GM23338 (cell line): ENCODE measurements at regions not wholly inside any gene's neighbourhood (a gene's known extent, or its start where the extent isn't known, plus 50 kb on each side); places are given as distances from the start of the nearest gene placed in this dataset.

Experiments
- ATAC-seq: fragments of 200-7000 bp; cut with Tn5 transposase; 3 replicates; pipeline ENCODE4 v1.9.1; 2020
- DNase-seq: peaks from one replicate; pipeline ENCODE4 v3.0.0-alpha.2; 2015; ENCODE audit warnings: low spot score
- H2AFZ ChIP-seq: fragments of 200-600 bp; sonication (generic); 2 replicates; pipeline ENCODE4 v1.8.0; 2016; ENCODE audit warnings: antibody characterized with exemption, mild to moderate bottlenecking, moderate library complexity
- H3F3A ChIP-seq: fragments of 200-600 bp; sonication (generic); replicated peaks from 2 replicates; pipeline ENCODE4 v1.8.0; 2017; ENCODE audit warnings: antibody characterized with exemption, mixed run types, low read depth
- H3K27ac ChIP-seq: fragments of 200-600 bp; sonication (generic); 2 replicates; pipeline ENCODE4 v1.6.1; 2016; ENCODE audit warnings: low read depth
- H3K27me3 ChIP-seq: fragments of 200-600 bp; sonication (generic); 2 replicates; pipeline ENCODE4 v1.8.0; 2016; ENCODE audit warnings: mild to moderate bottlenecking, mixed run types, moderate library complexity; ENCODE audit not compliant: insufficient read depth
- H3K36me3 ChIP-seq: fragments of 200-600 bp; sonication (generic); 2 replicates; pipeline ENCODE4 v1.8.0; 2016; ENCODE audit warnings: mild to moderate bottlenecking; ENCODE audit not compliant: insufficient read depth
- H3K4me1 ChIP-seq: fragments of 200-600 bp; sonication (generic); 2 replicates; pipeline ENCODE4 v1.8.0; 2016; ENCODE audit warnings: mild to moderate bottlenecking, moderate library complexity; ENCODE audit not compliant: insufficient read depth
- H3K4me2 ChIP-seq: fragments of 200-600 bp; sonication (generic); 2 replicates; pipeline ENCODE4 v1.7.1; 2017; ENCODE audit warnings: mixed run types
- H3K4me3 ChIP-seq: fragments of 200-600 bp; sonication (generic); 2 replicates; pipeline ENCODE4 v1.6.1; 2016; ENCODE audit warnings: mixed run types
- H3K79me2 ChIP-seq: fragments of 200-600 bp; sonication (generic); replicated peaks from 2 replicates; pipeline ENCODE4 v1.8.0; 2017; ENCODE audit warnings: mild to moderate bottlenecking; ENCODE audit not compliant: insufficient read depth
- H3K9me2 ChIP-seq: fragments of 200-600 bp; sonication (generic); 2 replicates; pipeline ENCODE4 v1.8.0; 2017; ENCODE audit not compliant: insufficient read depth
- H4K20me1 ChIP-seq: fragments of 200-600 bp; sonication (generic); replicated peaks from 2 replicates; pipeline ENCODE4 v1.8.0; 2017; ENCODE audit warnings: mild to moderate bottlenecking; ENCODE audit not compliant: insufficient read depth
- H3K27ac Mint-ChIP-seq: 2 replicates; pipeline ENCODE4 v1.8.0; 2020; ENCODE audit warnings: inconsistent platforms, mild to moderate bottlenecking, moderate library complexity, mixed read lengths
- H3K27me3 Mint-ChIP-seq: 3 replicates; pipeline ENCODE4 v1.8.0; 2022; ENCODE audit warnings: low read depth, mild to moderate bottlenecking, moderate library complexity, mixed read lengths, inconsistent platforms; ENCODE audit not compliant: insufficient read depth, poor library complexity
- H3K36me3 Mint-ChIP-seq: 3 replicates; pipeline ENCODE4 v1.8.0; 2021; ENCODE audit warnings: low read depth, mild to moderate bottlenecking, inconsistent platforms, moderate library complexity, mixed read lengths
- H3K4me1 Mint-ChIP-seq: 3 replicates; pipeline ENCODE4 v1.8.0; 2020; ENCODE audit warnings: mild to moderate bottlenecking, inconsistent platforms, mixed read lengths
- H3K4me3 Mint-ChIP-seq: 3 replicates; pipeline ENCODE4 v1.8.0; 2021; ENCODE audit warnings: moderate library complexity, mild to moderate bottlenecking, inconsistent platforms, mixed read lengths
- H3K9me3 Mint-ChIP-seq: 3 replicates; pipeline ENCODE4 v1.8.0; 2020; ENCODE audit warnings: moderate library complexity, mild to moderate bottlenecking, inconsistent platforms, mixed read lengths
- CTCF ChIP-seq, 2 experiments: fragments of 200-600 bp in 1 of 2; sonication (generic) in 1 of 2; conservative IDR thresholded peaks; 2 replicates each; pipeline versions ENCODE4 v1.5.1 to v1.6.1; 2016 to 2017; ENCODE audit warnings: antibody characterized with exemption in 2 of 2, low read depth in 2 of 2, mild to moderate bottlenecking in 2 of 2, moderate library complexity in 1 of 2
- ETS1 ChIP-seq: IDR thresholded peaks from 2 replicates; pipeline ENCODE4 v1.6.1; 2016; ENCODE audit warnings: antibody characterized with exemption
- EZH2 ChIP-seq: fragments of 200-600 bp; sonication (generic); IDR thresholded peaks from one replicate; pipeline ENCODE4 v1.8.0; 2017; ENCODE audit warnings: antibody characterized with exemption, mild to moderate bottlenecking, low read depth; ENCODE audit not compliant: unreplicated experiment
- EZH2phosphoT487 ChIP-seq: fragments of 200-600 bp; sonication (generic); IDR thresholded peaks from one replicate; pipeline ENCODE4 v1.8.1; 2018; ENCODE audit warnings: antibody characterized with exemption; ENCODE audit not compliant: unreplicated experiment
- JUNB ChIP-seq: IDR thresholded peaks from one replicate; pipeline ENCODE4 v1.6.1; 2016; ENCODE audit warnings: antibody characterized with exemption; ENCODE audit not compliant: unreplicated experiment
- NANOG ChIP-seq: IDR thresholded peaks from 2 replicates; pipeline ENCODE4 v1.6.1; 2016; ENCODE audit warnings: antibody characterized with exemption, borderline replicate concordance
- POLR2AphosphoS5 ChIP-seq: IDR thresholded peaks from 2 replicates; pipeline ENCODE4 v1.6.1; 2016; ENCODE audit warnings: antibody characterized with exemption, low read depth
- STAT1 ChIP-seq: IDR thresholded peaks from one replicate; pipeline ENCODE4 v1.6.1; 2016; ENCODE audit warnings: antibody characterized with exemption; ENCODE audit not compliant: unreplicated experiment
- ZNF114 ChIP-seq: fragments of 250-450 bp; sonication (Bioruptor Pico); IDR thresholded peaks from 2 replicates; pipeline ENCODE4 v1.5.0; 2020; ENCODE audit warnings: mild to moderate bottlenecking, moderate library complexity
- ZNF331 ChIP-seq: fragments of 250-450 bp; sonication (Bioruptor Pico); IDR thresholded peaks from 2 replicates; pipeline ENCODE4 v1.5.0; 2020; ENCODE audit warnings: low read depth, mild to moderate bottlenecking, moderate library complexity
- ZNF462 ChIP-seq: fragments of 250-450 bp; sonication (Bioruptor Pico); IDR thresholded peaks from 2 replicates; pipeline ENCODE4 v1.5.0; 2020; ENCODE audit warnings: mild to moderate bottlenecking, moderate library complexity

GRCh38 chr6:164122109-164122508 lies 707.6 kb downstream of the QKI start:
- Histone ChIP-seq H3F3A (no peaks in the 10 kb centered on the region), H3K4me2 (no peak overlapping the region), H3K79me2 (no peaks in the 10 kb centered on the region), H3K27ac (no peak overlapping the region), H3K27me3 (no peaks in the 10 kb centered on the region), H3K4me1 (no peaks in the 10 kb centered on the region), H3K36me3 (no peaks in the 10 kb centered on the region), H3K9me2 (0 out of 2 replicates have a peak, but pooled peaks cover 4% of the 10 kb centered on the region), H2AFZ (no peak overlapping the region), H4K20me1 (no peaks in the 10 kb centered on the region), H3K4me3 (no peak overlapping the region)
- Mint-ChIP-seq H3K27ac (no peak overlapping the region), H3K27me3 (no peaks in the 10 kb centered on the region), H3K9me3 (peaks cover 8% of the 10 kb centered on the region; the same call in 2 of the 3 replicates), H3K4me1 (peaks cover 2% of the 10 kb centered on the region; the same call in 1 of the 3 replicates), H3K36me3 (no peaks in the 10 kb centered on the region), H3K4me3 (no peak overlapping the region)
- TF ChIP-seq ZNF331 = no peak
- no peak for TF ChIP-seq EZH2phosphoT487
- no peak for TF ChIP-seq JUNB
- no peak for TF ChIP-seq STAT1
- TF ChIP-seq EZH2 = no peak
- TF ChIP-seq POLR2AphosphoS5 = no peak
- TF ChIP-seq CTCF (conservative IDR thresholded peaks at IDR 0.05; ENCODE audit: low read depth in 2 of 2) = no peak
- no peak for TF ChIP-seq NANOG
- no peak for DNase-seq
- ATAC-seq = no peak

- Histone ChIP-seq H3K4me2 (no peak overlapping the region), H3K36me3 (no peaks in the 10 kb centered on the region; the same call in 1 of the 2 replicates), H4K20me1 (no peaks in the 10 kb centered on the region), H3K27ac (no peak overlapping the region), H2AFZ (no peak overlapping the region), H3F3A (no peaks in the 10 kb centered on the region), H3K79me2 (no peaks in the 10 kb centered on the region), H3K4me1 (no peaks in the 10 kb centered on the region), H3K9me2 (0 out of 2 replicates have a peak, but pooled peaks cover 4% of the 10 kb centered on the region), H3K27me3 (no peaks in the 10 kb centered on the region), H3K4me3 (no peak overlapping the region)
- Mint-ChIP-seq H3K4me3 (no peak overlapping the region), H3K27ac (no peak overlapping the region), H3K9me3 (peaks cover 8% of the 10 kb centered on the region; the same call in 2 of the 3 replicates), H3K27me3 (no peaks in the 10 kb centered on the region), H3K36me3 (no peaks in the 10 kb centered on the region), H3K4me1 (peaks cover 2% of the 10 kb centered on the region; the same call in 1 of the 3 replicates)
- ATAC-seq (no peak), DNase-seq (no peak)
- TF ChIP-seq JUNB (no peak), ZNF331 (no peak), ETS1 (no peak), NANOG (no peak), ZNF114 (no peak), ZNF462 (CRISPR knock-in tag) (no peak), STAT1 (no peak)
Observed at GRCh38 chr6:164121527-164121926, 707.0 kb downstream of the QKI start.
